Medulla oblongata (tissue), 1 donor: ENCODE measurements at regions not wholly inside any gene's neighbourhood (a gene's known extent, or its start where the extent isn't known, plus 50 kb on each side); places are given as distances from the start of the nearest gene placed in this dataset.

Source experiments
- DNase-seq: peaks from one replicate; pipeline ENCODE4 v3.0.0-alpha.2; 2015; ENCODE audit errors: extremely low spot score

DNA sequence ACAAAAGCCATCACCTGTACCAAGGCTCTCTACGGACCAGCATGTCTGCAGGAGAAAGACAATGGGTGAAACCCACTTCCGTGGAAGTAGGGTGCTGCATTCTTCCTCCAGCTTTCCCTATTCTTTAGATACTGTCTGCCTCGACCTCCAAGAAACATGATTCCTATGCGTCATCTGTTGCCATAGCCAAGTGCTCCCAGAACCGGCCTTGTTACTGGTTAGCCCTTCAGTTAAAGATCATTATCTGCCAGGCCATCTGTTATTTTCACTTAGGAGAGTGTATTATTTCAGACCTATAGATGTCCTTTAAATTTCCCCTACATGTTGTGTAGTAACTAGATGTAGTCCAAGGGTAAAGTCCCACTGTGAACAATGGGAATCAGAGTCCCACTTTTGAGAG lies 89.0 kb upstream of the KIAA1217 start:
- DNase-seq = no peak

DNA sequence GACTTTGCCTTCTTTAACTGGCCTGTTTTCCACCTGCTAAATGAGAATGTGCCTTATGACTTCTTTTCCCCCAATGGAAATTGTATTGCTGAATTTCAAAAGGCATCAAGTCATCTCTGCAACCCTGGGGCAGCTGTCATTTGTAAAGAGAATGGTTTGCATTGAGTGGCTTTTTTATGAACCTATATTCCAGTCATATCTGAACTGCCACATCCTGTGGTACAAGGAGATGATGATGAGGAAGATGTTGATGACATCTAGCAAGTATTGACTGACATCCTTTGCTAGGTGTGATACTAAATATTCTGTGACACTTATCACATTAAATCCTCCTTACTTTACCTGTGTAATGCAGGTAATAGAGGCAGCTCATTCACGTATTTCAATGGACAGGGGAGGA lies 88.3 kb upstream of the KIAA1217 start:
- DNase-seq = no peak

DNA sequence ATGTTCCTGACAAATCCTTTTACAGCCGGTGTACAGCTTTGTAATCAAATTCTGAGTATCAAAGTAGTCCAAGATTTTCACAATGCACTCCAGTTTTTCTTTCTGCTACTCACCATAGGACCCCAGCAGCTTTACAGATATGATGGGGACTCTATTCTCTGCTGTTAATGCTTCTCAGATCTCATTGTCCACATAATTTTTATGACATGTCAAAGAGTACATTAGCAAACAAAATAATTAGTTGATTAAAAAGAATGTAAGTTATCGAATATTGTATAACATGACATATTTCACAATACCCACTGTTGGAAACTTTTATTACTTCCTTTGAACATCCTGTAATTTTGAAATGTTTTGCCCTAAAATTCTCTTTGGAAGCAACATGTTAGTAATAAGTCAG lies 81.4 kb upstream of the KIAA1217 start:
- no peak for DNase-seq

DNA sequence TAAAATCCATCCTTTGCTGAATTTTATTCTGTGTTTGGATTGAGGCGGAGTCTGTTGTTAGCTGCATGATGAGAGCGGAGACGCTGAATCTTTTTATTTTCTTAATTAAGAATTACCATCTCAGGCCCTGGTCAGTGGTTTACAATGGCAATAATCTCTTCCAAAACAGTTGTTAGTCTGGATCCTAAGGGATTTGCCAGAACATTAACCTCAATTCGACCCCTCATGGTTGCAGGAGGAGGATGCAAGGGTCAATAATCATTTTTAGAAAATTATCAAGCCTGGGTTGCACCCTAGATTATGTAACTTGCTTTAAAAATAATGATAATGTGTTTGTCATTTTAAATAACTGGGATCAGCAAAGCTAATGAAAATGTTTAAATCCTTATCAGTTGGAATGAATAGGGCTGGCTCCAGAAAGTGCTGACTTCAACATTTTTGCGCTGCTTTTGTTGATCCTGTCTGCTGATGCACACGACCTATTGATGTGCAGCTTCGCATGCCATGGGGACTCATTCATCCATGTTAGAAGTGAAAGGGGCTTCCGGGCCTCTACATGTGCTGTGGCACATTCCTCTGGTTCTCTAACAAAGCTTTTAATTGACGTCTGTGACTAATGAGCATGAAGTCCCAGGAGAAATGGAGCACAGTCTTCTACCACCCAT lies 80.7 kb upstream of the KIAA1217 start:
- no peak for DNase-seq

DNA sequence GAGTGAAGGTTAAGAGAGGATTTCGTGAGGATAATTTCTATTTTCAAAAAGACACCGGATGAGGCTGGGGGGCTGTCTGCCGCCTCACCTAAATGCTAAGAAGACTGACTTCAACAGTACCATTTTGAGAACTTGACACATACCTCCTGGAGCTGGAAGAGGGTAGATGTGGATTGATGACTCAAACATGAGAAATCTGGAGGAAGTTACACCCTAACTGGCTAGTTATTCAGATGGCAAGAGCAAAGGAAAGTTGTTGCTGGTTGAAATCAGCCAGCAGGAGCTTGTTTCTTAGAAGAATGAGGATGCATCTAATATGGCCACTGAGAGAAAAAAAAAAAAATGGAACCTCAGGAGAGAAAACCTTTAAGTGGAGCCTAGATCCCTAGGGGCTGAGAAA lies 76.2 kb upstream of the KIAA1217 start:
- DNase-seq = no peak

DNA sequence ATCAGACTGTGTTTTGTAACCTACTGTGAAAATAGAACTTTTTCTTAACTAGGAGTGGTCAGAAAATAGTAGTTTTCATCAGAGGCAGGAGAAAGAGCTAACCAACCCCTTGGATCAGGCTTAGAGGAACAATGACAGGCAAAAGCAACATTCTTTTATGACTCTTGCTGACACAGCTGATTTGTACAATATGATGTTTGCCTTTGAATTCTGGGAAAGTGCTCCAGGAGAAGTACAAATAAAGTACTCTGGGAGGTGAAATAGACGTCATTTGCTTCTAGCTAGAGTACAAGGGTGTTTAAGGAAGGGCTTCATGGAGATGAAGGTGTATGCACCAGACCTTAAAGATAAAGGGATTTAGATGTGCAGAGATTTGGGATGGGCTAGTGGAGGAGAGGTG lies 75.1 kb upstream of the KIAA1217 start:
- DNase-seq = no peak

DNA sequence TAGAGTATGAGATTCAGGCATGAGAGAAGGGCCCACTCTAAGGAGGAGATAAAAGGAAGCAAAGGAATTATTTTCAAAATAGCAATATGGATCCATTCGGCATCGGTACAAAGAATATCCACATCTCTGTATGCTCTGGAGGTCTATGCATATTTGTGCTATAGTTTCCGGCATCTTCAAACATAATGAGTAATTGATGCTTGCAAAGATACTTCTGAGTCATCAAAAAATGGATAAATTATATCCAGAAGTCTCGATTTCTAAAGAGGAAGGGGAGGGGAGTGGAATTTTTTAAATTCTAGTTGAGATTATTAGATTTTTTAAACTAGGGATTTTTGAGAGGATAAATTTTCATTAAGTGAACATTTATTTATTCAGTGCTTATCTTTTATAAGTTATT lies 72.9 kb upstream of the KIAA1217 start:
- no peak for DNase-seq

DNA sequence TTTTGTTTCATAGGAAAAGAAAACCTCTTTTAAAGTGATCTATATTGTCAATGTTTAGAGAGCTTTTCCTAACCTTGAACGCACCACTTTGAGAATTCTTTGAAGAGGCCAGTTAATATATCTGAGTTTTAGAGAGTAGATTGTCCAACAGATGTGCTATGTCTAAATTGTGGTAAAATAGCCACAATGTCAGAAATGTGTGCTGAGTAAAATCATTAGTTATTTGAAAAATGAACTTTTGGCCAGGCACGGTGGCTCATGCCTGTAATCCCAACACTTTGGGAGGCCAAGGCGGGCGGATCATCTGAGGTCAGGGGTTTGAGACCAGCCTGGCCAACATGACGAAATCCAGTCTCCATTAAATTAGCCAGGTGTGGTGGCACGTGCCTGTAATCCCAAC lies 61.6 kb upstream of the KIAA1217 start:
- no peak for DNase-seq

DNA sequence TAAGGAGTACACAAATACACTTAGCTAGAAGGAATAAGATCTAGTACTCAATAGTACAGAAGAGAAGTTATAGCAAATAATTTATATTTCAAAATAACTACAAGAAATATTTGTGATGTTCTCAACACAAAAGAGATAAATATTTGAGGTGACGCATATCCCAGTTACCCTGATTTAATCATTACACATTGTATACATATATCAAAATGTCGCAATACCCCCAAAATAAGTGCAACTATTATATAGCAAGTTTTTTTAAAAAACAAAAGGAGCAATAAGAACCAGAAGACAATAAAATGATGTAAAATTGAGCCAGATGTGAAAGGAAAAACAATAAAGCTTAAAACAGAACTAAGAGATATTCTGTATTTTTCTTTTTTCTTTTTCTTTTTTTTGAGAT lies 59.3 kb upstream of the KIAA1217 start:
- no peak for DNase-seq

DNA sequence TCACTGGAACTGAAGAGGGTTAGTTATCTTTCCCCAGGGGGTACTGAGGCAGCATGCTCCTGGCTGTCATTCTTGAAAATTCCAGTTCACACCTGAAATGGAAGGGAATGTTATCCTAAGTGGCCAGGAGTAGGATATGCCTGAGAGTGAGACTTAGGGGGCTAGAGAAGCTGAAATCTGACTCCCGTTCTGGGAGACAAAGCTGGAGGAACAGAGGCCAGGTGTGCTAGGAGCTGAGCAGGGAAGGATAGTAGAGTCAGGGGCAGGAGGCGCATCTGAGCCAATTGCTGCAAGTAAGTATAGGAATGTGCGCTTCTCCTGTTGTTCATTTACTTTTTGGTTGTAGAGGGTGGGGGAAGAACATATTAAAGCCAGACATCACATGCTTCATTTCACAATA lies 58.1 kb upstream of the KIAA1217 start:
- DNase-seq = no peak

DNA sequence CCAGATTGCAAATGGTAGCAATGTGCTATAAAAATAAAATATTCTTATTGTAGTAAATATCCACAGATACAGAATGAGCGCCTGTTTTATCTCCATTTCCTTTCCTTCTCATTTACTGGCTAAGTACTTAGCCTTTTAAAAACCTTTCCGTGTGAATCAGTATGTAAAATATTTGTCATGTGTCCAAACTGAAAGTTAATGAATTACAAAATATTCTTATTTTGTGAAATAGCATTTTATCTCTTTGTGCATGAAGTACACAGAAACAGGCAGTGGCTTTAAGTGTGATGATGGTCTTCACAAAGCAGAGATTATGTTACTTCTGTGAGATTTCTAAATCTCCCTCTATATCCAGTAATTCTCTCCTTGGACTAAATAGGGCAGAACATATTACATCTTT lies 56.7 kb upstream of the KIAA1217 start:
- DNase-seq = no peak

DNA sequence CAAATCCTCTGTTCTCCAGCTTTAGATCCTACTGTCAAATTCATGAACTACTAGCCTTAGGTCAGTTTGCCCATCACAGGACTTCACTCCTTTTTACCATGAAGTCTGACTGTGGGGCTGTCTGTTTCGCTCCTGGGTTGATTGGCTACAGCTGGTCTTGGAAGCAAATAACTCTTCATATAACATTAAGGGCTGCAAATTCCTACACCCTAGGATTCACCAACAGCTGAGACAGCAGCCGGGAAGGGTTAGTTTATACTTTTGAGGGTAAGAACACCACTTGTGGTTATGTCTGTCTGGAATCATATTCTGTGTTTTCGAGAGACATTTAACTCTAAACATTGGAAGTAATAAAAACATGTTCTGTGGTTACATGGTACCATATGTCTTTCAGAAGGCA lies 55.9 kb upstream of the KIAA1217 start:
- no peak for DNase-seq

DNA sequence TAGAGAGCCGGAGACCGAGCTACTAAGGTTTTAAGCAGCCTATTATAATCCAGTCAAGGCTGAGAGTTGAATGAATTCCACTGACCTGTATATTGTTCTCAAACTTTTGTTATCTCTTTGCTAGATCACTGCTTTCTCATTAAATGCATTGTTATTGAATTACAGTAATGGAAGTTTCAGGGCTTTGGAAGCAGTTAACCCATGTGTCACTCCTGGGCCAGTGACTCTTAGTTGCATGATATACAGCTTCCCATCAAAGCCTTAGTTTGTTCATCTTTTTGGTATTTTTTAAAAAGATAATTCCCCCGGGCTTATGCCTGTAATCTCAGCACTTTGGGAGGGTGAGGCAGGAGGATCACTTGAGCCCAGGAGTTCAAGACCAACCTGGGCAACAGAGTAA lies 55.4 kb upstream of the KIAA1217 start:
- DNase-seq = no peak

DNA sequence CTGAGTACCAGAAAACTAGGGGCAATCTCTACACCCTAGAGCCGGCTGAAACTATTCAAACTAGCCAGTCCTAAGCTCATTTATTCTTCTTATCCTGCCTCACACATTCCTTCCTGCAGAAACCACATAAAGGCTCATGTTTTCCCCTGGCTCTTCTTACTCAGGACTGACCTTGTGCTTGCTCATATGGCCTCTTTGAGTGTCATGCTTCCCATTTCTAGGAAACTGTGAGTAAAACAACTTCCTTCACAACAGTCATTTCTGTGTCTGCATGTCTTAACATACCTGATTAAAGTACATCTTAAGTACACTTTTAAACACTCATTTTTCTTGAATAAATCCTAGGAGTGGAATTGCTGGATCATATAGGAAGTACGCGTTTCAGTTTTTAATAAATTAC lies 52.3 kb upstream of the KIAA1217 start:
- no peak for DNase-seq

DNA sequence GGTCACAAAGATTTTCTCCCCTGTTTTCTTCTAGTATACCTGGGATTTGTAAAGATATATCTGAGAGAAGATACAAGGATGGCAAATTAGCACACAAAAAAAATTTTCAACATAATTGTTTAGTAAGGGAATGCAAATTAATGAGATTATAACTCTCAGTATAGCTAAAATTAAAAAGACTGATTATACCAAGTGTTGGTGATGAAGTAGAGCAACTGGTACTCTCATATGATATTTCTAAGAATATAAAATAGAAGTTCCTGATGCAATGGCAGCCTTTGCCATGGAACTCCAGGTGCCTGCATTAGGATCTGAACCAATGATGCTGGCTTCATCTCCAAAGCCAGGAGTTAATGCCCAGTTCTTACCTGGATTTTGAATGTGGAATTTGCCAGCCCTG lies 51.4 kb upstream of the KIAA1217 start:
- DNase-seq = no peak
